Lower leg skin (tissue), 4 donors: ENCODE measurements at regions not wholly inside any gene's neighbourhood (a gene's known extent, or its start where the extent isn't known, plus 50 kb on each side); places are given as distances from the start of the nearest gene placed in this dataset.

Source experiments
- DNase-seq, 2 donors: peaks; one replicate each; pipeline ENCODE4 v3.0.0-alpha.2; 2019; ENCODE audit warnings: low spot score in 2 of 2
- H3K4me3 ChIP-seq: fragments of 200-600 bp; sonication (generic); 2 replicates; pipeline ENCODE4 v1.5.1; 2017; ENCODE audit warnings: mild to moderate bottlenecking, low read depth; ENCODE audit not compliant: poor library complexity, severe bottlenecking
- POLR2A ChIP-seq, 2 donors: fragments of 450-650 bp; IDR thresholded peaks; one replicate each; pipeline ENCODE4 v1.6.1; 2016 to 2017; ENCODE audit warnings: antibody characterized with exemption in 2 of 2, mild to moderate bottlenecking in 1 of 2, moderate library complexity in 1 of 2
- WGBS, 2 donors: methylation state at CpG; one replicate each; pipeline ENCODE4 v1.1.5; 2018; 5-methylcytosine and 5-hydroxymethylcytosine counted together
- intact Hi-C: fragments of 100-400 bp; cut with DNase I; formaldehyde crosslinking; loops from one replicate; pipeline ENCODE4 v1.15.0; 2023; ENCODE audit warnings: low total_unique reads
- TF ChIP-seq, protein P1 (sequence below), 3 donors: fragments of 450-650 bp; IDR thresholded peaks; one replicate each; pipeline ENCODE4 v1.5.1; 2016; ENCODE audit warnings: antibody characterized with exemption in 3 of 3, mild to moderate bottlenecking in 3 of 3, moderate library complexity in 2 of 3

DNA sequence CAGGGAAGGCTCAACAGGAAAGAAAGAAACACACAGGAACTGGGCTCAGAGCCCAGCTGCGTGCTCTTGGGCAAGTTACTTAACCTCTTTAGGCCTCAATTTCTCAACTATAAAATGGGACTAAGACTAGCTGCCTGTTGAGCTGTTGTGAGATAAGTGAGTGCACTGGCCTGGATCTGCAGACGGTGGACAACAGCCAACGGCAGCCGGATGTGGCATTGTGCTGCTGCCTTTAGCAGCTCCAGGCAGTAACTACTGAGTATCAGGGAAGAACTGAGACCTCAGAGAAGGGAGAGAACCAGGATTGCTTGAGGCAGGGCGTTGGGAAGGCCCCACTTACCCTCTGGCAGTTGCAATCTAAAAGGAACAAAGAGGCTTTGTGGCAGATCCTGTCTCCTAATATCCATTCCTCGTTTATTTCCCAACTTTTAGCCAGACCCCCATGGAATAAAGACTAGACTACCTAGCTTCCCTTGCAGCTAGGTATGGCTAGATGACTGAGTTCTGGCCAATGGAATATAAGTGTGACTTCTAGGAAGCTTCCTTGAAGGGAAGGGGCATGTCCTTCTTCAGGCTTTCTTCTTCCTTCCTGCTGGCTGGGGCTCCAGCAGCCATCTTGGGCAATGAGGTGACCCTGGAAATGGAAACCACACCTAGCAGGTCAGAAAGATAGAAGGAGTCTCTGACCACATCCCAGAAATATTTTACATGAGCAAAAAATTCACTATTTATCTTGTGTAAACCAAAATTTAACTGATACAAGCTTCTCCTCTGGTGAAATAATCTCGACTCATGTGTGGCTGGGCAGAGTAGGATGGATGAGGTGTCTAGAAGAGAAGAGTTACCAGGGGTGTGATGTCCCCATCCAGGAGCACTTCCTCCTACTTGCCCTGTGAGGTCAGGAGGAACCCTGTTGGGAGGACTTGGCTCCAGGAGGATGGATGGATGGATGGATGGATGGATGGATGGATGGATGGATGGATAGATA lies 67.6 kb downstream of the MRPL14 start:
- no peak overlapping the region for H3K4me3 ChIP-seq
- TF ChIP-seq POLR2A (IDR thresholded peaks at IDR 0.05) = no peak
- TF ChIP-seq, protein P1, sequence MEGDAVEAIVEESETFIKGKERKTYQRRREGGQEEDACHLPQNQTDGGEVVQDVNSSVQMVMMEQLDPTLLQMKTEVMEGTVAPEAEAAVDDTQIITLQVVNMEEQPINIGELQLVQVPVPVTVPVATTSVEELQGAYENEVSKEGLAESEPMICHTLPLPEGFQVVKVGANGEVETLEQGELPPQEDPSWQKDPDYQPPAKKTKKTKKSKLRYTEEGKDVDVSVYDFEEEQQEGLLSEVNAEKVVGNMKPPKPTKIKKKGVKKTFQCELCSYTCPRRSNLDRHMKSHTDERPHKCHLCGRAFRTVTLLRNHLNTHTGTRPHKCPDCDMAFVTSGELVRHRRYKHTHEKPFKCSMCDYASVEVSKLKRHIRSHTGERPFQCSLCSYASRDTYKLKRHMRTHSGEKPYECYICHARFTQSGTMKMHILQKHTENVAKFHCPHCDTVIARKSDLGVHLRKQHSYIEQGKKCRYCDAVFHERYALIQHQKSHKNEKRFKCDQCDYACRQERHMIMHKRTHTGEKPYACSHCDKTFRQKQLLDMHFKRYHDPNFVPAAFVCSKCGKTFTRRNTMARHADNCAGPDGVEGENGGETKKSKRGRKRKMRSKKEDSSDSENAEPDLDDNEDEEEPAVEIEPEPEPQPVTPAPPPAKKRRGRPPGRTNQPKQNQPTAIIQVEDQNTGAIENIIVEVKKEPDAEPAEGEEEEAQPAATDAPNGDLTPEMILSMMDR (IDR thresholded peaks at IDR 0.05) = no peak
- intact Hi-C loops = no loop called here
- no peak for DNase-seq
- 50 to 60% methylated on average over 7 of the region's 7 CpGs for WGBS, 2 donors

DNA sequence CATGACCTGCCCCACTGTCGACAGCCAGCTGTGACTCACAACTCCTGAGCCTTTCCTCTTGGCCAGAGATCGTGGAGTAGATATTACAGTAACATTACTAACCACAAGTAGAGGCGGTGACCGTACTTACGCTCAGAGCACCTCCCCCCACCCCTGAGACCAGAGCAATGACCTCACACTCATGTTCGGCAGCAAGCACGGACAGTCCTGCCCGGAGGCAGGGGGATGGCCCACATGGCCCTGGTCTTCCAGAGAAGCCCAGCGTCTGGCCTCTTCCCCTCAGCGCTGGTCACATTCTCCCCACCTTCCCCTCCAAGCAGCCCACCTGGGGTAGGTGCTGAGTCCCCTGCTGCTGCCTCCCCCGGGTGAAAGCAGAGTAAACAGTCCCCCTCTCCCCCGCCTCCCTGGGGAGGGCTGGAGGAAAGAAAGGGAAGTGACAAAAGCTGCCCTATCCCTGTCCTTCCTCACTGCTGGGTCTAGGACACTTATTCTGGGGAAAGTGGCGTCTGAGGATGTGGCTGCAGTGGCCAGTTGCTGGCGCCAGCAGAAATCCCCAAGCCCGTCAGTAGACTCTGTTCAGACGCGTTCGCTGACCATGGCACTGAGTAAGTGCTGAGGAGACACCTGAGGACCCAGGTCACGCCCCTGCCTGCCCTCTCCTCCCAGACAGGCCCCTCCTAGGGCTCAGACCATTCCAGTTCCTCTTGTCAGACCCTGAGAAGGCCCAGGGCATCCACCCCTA lies 68.5 kb downstream of the MRPL14 start:
- WGBS, 2 donors = 38 to 45% methylated on average over 19 of the region's 19 CpGs

DNA sequence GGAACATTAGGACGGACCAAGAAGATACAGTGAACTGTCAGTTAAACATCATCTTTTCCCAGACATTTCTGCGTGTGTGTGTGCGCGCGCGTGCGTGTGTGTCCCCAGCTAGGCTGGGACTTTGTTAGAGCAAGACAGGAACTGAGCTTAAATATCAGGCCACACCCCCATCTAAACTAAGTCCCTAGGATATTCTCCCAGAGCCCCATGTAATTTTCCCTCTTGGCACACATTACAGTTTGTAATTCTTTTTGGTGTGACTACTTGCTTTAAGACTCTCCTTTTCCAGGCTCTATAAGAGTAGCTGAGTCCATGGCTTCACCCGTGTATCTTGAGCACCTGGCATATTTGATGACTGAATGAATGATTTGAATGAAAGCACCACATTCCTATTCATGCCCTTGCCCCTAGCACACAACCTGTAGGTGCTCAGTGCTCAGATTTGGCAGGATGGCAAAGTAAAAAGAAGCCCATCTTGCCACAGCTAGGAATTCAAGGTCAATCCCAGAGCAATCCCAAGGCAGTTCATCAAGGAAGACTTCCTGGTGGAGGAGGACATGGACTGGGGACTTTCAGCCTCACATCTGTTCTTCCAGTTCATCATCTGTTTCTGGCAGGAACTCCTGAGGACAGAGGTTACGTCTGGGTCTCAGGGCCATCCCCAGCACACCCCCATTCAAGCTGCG lies 69.2 kb downstream of the MRPL14 start:
- TF ChIP-seq POLR2A (IDR thresholded peaks at IDR 0.05) = no peak
- TF ChIP-seq, protein P1 (IDR thresholded peaks at IDR 0.05) = no peak
- no peak overlapping the region for H3K4me3 ChIP-seq
- no peak for DNase-seq
- 57 to 67% methylated on average over 10 of the region's 10 CpGs for WGBS, 2 donors
- intact Hi-C loops = no loop called here

More for the DNA sequence above, 68.5 kb downstream of the MRPL14 start:
- peak; percentile 90 to 95 for DNase-seq
- intact Hi-C loops = no loop called here
- TF ChIP-seq, protein P1 (IDR thresholded peaks at IDR 0.05) = no peak
- TF ChIP-seq POLR2A (IDR thresholded peaks at IDR 0.05) = no peak
- H3K4me3 ChIP-seq = no peak overlapping the region

DNA sequence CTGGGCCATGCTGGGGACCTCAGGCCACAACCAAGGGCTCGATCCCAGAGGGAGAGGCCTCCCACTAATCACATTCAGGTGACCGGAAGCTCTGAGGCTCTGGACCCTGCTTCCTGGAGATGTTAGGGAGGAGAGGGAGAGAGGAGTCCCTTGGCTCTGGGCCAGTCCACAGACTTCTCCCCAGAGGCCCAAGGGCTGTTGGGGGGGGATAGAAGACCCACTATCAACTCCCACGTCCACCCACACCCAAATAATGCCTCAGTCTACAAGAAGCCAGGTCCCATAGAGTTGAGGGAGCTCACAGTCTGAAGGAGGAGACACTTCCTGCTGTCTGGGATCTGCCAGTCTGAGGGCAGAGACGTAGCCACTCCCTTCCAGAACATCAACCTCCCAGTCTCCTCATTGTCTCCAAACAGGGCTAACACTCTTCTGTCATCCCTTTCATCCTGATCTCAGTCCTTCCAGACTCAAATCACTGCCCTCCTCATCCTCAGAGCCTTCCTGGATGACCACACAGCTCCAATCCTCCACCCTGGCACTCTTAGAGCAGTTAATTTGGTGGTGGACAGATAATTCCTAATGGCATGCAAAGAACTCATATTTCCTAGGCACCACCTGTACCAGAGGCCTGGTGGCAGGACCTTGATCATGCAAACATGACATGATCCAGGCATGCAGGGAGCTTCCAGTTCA lies 69.9 kb downstream of the MRPL14 start:
- intact Hi-C loops = no loop called here
- 71 to 73% methylated on average over 4 of the region's 4 CpGs for WGBS, 2 donors
- TF ChIP-seq, protein P1 (IDR thresholded peaks at IDR 0.05) = no peak
- TF ChIP-seq POLR2A (IDR thresholded peaks at IDR 0.05) = no peak
- H3K4me3 ChIP-seq = no peak overlapping the region
- DNase-seq = no peak
